ENCODE measurements at regions not wholly inside any gene's neighbourhood (a gene's known extent, or its start where the extent isn't known, plus 50 kb on each side); places are given as distances from the start of the nearest gene placed in this dataset.

DNA sequence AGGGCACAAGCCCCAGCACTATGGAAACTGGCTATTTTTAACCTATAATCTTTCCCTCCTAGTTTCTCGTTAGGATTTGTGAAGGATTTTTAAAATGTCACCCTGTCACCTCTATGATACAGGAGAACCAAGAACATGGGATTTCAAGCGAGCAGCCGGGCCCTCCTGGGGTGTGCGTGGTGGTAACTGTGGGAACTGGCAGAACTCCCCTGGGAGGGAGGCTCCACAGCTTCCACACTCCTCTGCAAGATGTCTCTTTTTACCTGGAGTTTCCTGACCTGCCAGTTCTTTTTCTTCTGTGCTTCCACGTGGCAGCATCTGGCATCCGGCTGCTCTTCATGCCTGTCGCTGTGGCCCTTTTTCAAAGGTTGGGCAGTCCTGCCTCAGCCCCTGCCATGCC is 386.3 kb upstream of the MYT1L start:
- no peak for DNase-seq (ENCODE audit: low spot score)

DNA sequence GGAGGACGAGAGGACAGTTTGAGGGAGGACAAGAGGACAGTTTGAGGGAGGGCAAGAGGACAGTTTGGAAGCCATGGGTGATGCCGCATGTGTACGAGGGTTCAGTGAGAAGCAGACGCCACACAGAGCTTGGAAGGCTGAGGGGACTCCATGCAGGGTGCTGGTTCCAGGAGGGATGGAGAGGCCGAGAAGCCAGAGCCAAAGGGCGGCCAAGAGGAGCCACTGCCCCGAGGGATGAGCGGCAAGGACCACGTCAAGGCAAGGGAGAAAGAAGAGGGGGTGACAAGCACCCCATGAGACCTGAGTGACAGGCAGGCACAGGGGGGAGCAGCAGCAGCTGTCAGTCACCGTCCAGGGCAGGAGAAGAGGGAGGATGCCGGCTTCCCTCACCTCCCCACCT is 385.7 kb upstream of the MYT1L start:
- DNase-seq (ENCODE audit: low spot score): no peak

DNA sequence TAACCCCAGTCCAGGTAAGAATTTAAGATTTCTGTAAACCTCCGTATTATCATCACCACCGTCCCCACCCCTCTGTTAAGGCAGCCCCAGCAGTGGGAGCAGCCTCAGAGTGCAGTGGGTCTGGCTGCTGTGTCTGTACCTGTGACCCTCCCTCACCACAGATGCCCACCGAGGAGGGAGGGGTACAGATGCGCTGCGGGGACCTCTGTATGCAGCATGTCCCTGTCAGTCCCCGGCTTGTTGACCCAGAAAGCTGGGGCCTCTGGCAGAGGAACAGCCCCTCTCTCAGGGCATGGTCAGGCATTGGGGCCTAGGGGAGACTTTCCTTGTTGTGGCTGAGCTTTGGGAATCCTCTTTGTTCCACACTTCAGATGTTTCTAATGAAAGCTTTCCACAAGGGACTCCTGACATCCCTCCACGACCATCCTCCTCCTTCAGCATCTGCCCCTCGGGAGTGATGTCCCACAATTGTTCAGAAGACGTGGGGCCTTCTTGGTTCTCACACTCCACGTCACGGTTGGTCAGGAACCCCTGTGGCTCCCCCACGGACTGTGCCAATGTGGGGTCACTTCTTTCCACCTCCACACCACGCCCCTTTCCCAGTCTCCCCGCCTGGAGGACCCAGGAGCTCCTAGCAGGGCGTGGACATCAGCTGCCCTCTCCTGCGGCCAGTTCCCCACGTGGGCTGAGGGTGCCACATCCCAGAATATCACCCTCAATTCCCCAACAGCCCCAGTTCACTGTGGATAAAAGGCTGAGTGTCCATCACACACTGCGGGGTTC is 384.2 kb upstream of the MYT1L start:
- DNase-seq (ENCODE audit: low spot score): no peak

- no peak for DNase-seq (ENCODE audit: low spot score)
Observed at GRCh38 chr2:2714408-2714807, 383.3 kb upstream of the MYT1L start.

GRCh38 chr2:2709431-2709770 is 378.3 kb upstream of the MYT1L start:
- DNase-seq (ENCODE audit: low spot score): no peak

- DNase-seq (ENCODE audit: low spot score): no peak
Observed at GRCh38 chr2:2708575-2709430, 377.7 kb upstream of the MYT1L start.

DNA sequence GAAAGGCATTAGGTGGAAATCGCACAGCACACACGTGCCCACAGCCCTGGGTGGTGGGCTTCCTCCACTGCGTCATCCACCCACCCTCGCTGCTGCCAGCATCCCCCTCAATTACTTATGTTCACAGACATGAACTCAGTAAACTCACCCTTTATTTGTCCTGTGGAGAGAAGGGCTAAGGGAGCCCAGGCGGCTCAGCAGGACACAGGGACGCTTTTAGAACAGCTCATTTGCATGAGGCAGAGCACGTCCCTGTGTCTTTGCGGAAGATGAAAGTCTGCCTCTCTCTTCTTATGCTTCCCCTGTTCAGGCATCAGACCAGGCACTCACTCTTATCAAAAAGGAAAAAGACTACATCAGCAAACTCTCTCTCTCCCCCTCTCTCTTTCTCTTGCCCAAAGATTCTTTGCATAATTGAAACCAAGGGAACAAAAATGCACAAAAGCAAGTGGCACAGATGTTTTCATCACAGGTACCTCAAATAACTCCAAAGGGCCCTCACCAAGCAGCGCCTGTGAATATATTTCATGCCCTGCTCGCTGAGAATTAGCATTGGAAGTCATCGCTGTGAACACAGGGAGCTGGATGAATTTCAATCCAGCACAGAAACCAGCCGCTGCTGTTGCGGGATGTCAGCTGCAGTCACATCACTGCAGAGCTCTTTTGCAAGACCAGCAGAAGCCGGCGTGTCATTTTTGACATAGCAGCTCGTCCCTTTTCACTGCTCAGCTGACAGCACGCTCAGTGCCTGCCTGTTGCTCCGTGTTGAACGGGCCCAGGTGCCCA is 376.3 kb upstream of the MYT1L start:
- DNase-seq (ENCODE audit: low spot score): no peak

DNA sequence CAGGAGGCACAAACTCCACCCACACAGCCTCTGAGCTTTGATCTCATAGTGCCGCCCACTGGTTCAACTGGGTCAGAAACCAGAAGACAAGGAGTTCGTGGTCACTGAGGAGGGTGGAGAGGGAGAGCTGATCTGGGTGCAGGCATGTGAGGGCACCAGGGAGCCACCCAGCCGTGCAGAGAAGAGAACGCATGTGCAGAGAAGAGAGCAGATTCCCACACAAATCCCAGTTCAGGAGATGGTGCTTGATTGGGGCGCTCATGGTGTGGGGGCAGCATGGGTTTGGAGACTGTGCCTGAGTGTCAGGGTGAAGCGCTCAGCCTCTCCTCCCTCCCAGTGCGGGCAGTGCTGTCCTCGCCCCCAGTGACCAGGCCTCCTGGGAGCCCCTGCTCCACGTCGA is 375.2 kb upstream of the MYT1L start:
- DNase-seq (ENCODE audit: low spot score): no peak

DNA sequence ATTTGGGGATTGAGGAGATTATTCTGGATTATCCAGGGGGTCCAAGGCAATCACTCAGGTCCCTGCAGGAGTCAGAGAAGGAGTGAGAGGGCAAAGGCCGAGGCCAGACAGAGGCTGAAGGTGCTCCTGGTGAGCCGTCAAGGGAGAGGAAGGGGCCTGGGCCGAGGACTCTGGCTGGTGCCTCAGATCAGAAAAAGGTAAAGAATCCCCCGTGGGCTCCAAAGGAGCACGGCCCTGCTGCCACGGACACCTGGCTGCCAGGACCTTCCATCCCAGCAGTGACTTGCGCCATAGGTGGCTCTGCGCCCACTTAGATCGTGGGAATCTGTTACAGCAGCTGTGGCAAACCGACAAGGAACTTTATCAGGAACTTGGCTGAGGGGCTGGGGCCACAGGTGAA is 374.8 kb upstream of the MYT1L start:
- DNase-seq (ENCODE audit: low spot score): no peak

- DNase-seq (ENCODE audit: low spot score): no peak
Observed at GRCh38 chr2:2704428-2705090, 373.5 kb upstream of the MYT1L start.

DNA sequence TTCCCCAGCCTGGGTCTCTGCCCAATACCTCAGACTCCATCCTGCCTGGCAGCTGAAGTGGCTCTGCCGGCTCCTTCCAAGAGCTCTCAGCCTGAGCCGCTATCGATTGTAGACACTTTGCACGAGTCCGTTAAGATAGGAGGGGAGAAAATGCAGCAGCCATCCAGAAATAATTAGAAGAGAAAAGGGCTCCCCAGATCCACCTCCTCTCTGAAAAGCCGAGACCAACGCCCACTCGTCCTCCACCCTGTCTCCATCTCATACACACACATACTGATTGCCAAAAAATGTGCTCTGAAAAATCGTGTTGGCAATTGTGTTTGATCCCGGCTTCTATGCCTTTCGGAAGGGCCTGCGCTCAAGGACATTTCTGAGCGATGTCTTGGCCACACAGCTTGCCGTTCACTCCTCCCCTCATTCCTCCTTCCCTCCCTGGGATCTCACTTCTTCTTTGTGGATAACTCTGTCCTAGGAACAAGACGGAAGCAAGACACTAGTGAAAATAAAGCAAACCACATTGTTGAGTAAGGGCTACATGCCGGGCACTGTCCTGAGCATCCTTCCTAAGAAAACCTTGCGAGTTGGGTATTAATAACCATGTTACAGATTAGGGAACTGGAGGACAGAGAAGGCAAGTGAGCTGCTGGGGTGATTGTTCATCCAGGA is 372.8 kb upstream of the MYT1L start:
- DNase-seq (ENCODE audit: low spot score): no peak

DNA sequence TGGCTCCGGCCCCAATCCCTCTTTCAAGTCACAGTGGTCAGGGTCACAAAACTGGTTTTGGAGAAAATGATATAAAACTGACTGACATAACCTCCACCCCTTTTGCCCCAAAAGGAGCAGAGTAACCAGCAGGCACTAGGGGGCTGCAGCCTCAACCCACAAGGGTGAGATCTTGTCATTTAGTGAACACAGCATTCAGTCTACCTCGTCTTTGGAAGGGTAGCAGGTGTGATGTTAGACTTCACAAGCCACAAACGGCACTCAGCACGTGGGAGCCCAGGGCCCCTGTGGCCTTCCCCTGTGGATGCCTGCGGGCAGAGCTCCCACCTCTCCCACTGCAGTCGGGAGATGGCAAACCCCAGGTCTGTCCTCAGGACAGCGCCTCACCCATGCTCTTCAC is 372.1 kb upstream of the MYT1L start:
- no peak for DNase-seq (ENCODE audit: low spot score)

DNA sequence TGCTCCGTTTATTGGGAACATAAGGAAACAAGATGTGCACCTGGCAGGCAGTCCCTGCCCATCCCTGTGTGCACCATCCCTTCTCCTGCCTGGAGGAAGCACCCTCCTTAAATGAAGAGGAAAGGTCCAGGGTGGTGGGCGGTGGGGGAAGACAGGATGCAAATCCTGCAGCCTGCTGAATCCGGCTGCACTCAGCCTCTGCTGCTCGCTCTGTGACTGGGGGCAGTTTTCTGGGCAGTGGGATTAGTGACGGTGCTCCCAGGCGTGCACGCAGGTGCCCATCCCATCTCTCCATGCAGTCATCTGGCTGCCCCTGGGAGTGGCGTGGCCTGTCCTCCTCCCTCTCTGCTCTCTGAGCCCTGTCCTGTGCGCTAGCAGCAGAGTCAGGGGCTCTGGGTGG is 371.3 kb upstream of the MYT1L start:
- no peak for DNase-seq (ENCODE audit: low spot score)

DNA sequence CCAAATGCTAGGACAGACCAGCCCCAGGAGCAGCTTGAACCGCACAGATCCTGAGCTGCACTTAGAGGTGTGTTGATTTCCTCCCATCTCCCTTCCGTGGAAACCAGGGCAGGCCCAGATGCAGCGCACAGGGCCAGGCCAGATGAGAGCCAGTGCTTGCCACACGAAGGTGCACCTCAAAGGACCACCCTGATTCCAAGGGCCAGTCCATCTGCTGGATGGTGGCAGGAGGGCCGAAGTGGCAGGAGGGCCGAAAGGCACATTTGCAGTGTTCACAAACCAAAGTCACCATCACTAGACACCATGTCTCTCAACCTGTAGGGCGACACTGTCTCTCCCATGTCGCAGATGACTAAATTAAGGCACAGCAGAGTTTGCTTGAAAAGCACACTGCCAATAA is 370.7 kb upstream of the MYT1L start:
- no peak for DNase-seq (ENCODE audit: low spot score)

DNA sequence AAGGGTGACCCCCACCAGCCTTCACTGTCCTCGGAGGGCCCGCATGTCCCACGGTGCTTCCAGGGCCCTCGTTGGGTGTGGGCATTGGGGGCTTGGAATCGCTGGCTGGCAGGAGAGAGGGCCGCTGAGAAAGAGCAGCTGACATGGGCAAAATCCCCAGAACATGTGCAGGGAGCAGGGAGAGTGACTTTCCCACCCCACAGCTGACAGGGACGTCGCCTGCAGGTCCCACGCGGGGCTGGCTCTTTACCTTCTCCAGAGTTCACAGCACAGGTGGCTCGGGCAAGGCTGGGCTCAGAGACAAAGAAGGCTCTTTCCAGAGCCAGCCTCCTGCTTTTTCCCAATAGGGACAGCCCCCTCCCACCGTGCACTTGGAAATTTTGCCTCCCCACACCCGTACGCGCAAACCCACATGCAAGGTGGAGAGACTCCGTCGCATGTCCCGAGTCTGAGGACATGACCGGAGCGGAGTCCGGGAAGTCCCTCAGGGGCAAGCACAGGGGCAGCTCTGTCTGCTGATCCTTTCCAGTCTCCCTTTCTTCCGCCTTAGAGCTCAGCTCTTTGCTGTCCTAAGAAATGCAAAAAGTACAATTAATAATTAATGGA is 370.2 kb upstream of the MYT1L start:
- no peak for DNase-seq (ENCODE audit: low spot score)

- no peak for DNase-seq (ENCODE audit: low spot score)
Observed at GRCh38 chr2:2699121-2699505, 368.0 kb upstream of the MYT1L start.

- no peak for DNase-seq (ENCODE audit: low spot score)
Observed at GRCh38 chr2:2698182-2699120, 367.4 kb upstream of the MYT1L start.

DNA sequence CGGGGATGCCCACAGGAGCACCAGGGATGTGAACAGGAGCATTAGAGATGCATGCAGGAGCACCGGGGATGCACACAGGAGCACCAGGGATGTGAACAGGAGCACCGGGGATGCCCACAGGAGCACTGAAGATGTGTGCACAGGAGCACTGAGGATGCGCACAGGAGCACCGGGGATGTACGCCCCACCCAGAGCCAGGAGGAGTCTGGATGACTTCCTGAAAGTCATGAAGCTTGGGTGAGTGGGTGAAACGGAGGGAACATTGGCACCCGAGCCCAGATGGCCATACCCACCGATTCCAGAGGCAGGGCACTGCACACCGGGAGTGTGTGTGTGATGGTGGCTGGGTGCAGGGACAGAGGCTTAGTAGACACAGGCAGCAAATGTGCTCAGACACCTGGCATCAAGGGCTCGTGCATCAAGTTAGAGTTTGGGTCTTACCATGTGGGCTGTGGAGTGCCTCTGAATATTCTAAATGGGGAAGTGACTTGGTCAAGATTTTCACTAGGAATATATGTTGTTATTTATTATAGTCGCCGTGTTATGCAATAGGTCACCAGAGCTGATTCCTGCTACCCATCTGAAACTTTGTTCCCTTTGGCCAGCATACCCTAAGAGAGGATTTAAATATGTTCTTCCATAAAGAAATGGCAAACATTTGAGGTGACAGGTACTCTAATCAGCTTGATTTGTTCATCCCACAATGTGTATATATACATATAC is 365.8 kb upstream of the MYT1L start:
- DNase-seq (ENCODE audit: low spot score): no peak

- no peak for DNase-seq (ENCODE audit: low spot score)
Observed at GRCh38 chr2:2696325-2696724, 365.2 kb upstream of the MYT1L start.

- DNase-seq (ENCODE audit: low spot score): no peak
Observed at GRCh38 chr2:2694746-2695145, 363.7 kb upstream of the MYT1L start.

Data from CD4-positive, alpha-beta T cell treated with Interleukin-2 at 100 ng/mL for 4 hours (primary cell).